ENCODE measurements at regions not wholly inside any gene's neighbourhood (a gene's known extent, or its start where the extent isn't known, plus 50 kb on each side); places are given as distances from the start of the nearest gene placed in this dataset.

DNA sequence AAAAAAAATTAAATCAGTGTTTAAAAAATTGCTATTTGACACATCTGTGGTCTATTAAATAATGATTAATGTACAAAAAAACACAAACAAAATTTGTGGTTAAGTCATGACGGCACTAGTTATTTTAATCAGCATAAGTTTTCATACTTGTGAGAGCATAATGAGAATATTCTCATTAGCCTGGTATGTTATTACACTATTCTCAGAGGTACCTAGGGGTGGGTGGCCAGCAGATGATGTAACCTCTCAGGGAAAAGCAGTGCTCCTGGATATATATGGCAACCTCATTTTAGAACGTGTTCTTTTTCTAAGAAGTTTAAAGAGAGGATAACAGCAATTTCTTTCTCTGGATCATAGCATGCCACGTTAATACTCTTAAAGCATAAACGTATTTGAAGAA, 109.2 kb downstream of the GJA1 start:
- H3K9me3 ChIP-seq: no peaks in the 10 kb centered on the region
- H3K36me3 ChIP-seq: no peaks in the 10 kb centered on the region
- H3K27ac ChIP-seq: no peak overlapping the region
- WGBS, 2 donors: 78 to 84% methylated on average over 4 of the region's 4 CpGs
- no peaks in the 10 kb centered on the region for H3K27me3 ChIP-seq
- intact Hi-C loops (cut with DNase I): no loop called here
- no peak overlapping the region for H3K4me3 ChIP-seq
- TF ChIP-seq, protein P1, sequence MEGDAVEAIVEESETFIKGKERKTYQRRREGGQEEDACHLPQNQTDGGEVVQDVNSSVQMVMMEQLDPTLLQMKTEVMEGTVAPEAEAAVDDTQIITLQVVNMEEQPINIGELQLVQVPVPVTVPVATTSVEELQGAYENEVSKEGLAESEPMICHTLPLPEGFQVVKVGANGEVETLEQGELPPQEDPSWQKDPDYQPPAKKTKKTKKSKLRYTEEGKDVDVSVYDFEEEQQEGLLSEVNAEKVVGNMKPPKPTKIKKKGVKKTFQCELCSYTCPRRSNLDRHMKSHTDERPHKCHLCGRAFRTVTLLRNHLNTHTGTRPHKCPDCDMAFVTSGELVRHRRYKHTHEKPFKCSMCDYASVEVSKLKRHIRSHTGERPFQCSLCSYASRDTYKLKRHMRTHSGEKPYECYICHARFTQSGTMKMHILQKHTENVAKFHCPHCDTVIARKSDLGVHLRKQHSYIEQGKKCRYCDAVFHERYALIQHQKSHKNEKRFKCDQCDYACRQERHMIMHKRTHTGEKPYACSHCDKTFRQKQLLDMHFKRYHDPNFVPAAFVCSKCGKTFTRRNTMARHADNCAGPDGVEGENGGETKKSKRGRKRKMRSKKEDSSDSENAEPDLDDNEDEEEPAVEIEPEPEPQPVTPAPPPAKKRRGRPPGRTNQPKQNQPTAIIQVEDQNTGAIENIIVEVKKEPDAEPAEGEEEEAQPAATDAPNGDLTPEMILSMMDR (IDR thresholded peaks at IDR 0.05): no peak
- DNase-seq (no peak), ATAC-seq (peak in 1 of 8 donors; percentile 41)
- no peaks in the 10 kb centered on the region for H3K4me1 ChIP-seq

DNA sequence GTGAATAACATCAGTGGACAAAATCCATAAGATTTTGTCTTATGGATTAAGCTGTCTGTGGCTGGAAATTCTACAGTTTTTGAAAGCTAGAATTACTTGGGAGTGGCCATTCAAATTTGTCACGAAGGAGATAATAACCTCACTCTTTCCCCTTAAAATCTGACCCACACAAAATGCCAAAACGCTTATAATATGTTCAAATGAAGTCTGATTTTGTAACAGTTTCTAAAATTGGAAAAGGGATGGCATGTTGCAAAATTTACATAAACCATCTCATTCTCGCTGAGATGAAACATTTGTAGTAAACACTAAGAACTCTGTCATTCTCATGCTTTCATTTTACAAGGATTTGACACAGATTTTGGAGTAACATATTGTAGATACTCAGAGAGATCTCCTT, 112.7 kb downstream of the GJA1 start:
- ATAC-seq: no peak
- Histone ChIP-seq H3K27ac (no peak overlapping the region), H3K27me3 (no peaks in the 10 kb centered on the region), H3K9me3 (no peaks in the 10 kb centered on the region), H3K4me1 (no peaks in the 10 kb centered on the region), H3K36me3 (no peaks in the 10 kb centered on the region), H3K4me3 (no peak overlapping the region)
- intact Hi-C loops (cut with DNase I): no loop called here
- DNase-seq: no peak
- TF ChIP-seq, protein P1 (IDR thresholded peaks at IDR 0.05): no peak
- WGBS, 2 donors: 65 to 75% methylated on average over 3 of the region's 3 CpGs

DNA sequence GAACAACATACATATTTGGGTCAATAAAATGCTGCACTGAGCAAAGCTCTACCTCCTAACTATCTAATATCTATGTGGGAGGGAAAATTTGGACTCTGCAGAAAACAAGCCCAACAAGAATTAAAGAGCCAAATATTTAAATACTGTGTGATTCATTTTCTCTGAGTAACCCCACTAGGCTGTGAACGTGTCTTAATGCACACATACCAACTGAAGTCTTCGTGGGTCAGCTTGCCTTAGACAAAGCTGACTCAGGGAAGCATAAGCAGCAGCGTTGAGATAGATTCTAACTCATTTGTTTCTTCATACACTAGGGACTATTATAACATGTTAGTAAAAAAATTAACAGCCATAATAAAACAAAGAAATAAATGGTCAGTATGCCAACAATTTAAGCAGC, 114.3 kb downstream of the GJA1 start:
- intact Hi-C loops (cut with DNase I): no loop called here
- no peaks in the 10 kb centered on the region for H3K9me3 ChIP-seq
- H3K27ac ChIP-seq: no peak overlapping the region
- H3K36me3 ChIP-seq: no peaks in the 10 kb centered on the region
- DNase-seq: no peak
- no peak for ATAC-seq
- TF ChIP-seq, protein P1 (IDR thresholded peaks at IDR 0.05): no peak
- H3K4me3 ChIP-seq: no peak overlapping the region
- WGBS, 2 donors: 70 to 75% methylated on average over 3 of the region's 3 CpGs
- H3K4me1 ChIP-seq: no peaks in the 10 kb centered on the region
- no peaks in the 10 kb centered on the region for H3K27me3 ChIP-seq

- intact Hi-C loops (cut with DNase I): no loop called here
- no peaks in the 10 kb centered on the region for H3K9me3 ChIP-seq
- H3K36me3 ChIP-seq: no peaks in the 10 kb centered on the region
- ATAC-seq (no peak), DNase-seq (no peak)
- H3K27me3 ChIP-seq: no peaks in the 10 kb centered on the region
- TF ChIP-seq, protein P1 (IDR thresholded peaks at IDR 0.05): no peak
- no peaks in the 10 kb centered on the region for H3K4me1 ChIP-seq
- WGBS, 2 donors: 93 to 97% methylated on average over 3 of the region's 3 CpGs
- no peak overlapping the region for H3K27ac ChIP-seq
- no peak overlapping the region for H3K4me3 ChIP-seq
Measured at GRCh38 chr6:121550491-121551010, 115.1 kb downstream of the GJA1 start.

Measured in heart right ventricle (tissue), 16 donors.